GM12872 (cell line): ENCODE measurements at regions not wholly inside any gene's neighbourhood (a gene's known extent, or its start where the extent isn't known, plus 50 kb on each side); places are given as distances from the start of the nearest gene placed in this dataset.

Source experiments
- TF ChIP-seq, protein P1 (sequence below): IDR thresholded peaks from 3 replicates; pipeline ENCODE4 v1.5.1; 2011; ENCODE audit warnings: low read depth, mild to moderate bottlenecking, low read length, moderate library complexity; ENCODE audit not compliant: insufficient read depth

DNA sequence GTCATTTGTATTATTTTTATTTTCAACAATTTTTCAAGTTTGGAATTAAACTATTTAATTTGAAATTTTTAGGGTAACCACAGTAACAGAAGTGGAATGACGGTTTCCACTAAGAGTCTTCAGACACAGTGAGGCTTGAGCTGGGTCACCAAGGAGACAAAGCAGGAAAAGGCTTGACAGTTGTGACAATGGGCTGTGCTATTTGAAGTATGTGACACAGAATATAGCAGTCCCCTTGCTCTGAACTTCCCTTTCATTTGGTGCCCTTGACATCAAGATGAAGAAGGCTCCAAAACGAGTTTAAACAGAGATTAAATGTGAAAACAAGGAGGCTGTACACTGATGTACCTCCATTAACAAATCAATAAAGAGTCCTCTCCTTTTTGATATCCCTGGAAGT lies 265.4 kb upstream of the DLGAP1 start:
- TF ChIP-seq, protein P1, sequence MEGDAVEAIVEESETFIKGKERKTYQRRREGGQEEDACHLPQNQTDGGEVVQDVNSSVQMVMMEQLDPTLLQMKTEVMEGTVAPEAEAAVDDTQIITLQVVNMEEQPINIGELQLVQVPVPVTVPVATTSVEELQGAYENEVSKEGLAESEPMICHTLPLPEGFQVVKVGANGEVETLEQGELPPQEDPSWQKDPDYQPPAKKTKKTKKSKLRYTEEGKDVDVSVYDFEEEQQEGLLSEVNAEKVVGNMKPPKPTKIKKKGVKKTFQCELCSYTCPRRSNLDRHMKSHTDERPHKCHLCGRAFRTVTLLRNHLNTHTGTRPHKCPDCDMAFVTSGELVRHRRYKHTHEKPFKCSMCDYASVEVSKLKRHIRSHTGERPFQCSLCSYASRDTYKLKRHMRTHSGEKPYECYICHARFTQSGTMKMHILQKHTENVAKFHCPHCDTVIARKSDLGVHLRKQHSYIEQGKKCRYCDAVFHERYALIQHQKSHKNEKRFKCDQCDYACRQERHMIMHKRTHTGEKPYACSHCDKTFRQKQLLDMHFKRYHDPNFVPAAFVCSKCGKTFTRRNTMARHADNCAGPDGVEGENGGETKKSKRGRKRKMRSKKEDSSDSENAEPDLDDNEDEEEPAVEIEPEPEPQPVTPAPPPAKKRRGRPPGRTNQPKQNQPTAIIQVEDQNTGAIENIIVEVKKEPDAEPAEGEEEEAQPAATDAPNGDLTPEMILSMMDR, result no peak

DNA sequence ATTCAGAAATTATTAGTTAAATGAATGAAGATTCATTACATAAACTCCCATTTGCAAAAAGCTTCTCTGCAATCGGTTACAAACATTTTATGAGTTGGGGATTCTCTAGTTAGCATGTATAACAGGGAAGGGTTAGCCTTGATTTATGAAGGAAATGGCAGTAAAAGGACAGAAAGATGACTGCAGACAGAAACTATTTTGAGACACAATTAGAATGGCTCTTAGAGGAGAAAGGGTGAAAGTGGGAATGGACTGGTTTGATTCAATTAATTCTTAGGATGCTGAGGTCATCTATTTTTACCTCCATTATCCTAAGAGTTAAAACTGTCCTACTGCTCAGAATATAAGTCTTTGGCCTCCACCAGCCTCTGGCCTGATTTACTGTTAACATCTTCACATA lies 250.8 kb upstream of the DLGAP1 start:
- TF ChIP-seq, protein P1, result no peak

DNA sequence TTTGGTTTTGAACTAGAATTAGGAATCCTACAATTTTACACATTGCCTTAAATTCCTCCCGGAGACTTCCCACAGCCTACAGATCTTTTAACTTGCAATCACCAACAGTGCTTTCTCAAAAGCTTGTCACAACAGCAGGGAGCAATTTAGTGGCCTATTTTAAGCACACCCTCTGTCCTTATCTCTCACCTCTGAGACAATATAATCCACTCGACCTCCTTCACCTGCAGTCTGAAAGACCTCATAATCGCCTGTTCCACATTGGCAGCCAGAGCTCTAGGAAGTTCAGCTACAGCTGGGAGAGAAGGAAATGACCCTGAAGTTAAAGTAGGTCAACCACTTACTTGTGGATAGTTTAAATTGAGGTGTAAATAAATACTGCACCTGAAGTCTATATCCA lies 249.7 kb upstream of the DLGAP1 start:
- TF ChIP-seq, protein P1, result no peak

DNA sequence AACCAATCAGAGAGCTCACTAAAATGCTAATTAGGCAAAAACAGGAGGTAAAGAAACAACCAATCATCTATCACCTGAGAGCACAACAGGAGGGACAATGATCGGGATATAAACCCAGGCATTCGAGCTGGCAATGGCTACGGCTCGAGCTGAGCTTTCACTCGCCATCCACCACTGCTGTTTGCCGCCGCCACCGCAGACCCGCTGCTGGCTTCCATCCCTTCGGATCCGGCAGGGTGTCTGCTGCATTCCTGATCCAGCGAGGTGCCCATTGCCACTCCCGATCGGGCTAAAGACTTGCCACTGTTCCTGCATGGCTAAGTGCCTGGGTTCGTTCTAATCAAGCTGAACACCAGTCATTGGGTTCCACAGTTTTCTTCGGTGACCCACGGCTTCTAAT lies 236.7 kb upstream of the DLGAP1 start:
- TF ChIP-seq, protein P1, result no peak

DNA sequence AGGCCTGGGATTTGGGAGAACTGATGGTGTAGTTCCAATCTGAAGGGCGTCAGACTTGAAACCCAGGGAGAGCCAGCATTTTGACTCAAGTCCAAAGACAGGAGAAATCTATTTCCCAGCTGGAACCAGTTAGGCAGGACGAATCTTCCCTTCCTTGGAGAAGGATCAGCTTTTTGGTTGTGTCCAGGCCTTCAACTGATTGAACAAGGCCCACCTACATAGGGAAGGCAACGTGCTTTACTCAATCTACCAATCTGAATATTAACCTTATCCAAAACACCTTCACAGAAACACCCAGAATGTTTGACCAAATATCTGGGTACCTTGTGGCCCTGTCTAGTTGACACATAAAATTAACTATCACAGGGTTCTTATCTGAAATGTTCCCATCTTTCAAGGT lies 221.9 kb upstream of the DLGAP1 start:
- TF ChIP-seq, protein P1, result no peak

DNA sequence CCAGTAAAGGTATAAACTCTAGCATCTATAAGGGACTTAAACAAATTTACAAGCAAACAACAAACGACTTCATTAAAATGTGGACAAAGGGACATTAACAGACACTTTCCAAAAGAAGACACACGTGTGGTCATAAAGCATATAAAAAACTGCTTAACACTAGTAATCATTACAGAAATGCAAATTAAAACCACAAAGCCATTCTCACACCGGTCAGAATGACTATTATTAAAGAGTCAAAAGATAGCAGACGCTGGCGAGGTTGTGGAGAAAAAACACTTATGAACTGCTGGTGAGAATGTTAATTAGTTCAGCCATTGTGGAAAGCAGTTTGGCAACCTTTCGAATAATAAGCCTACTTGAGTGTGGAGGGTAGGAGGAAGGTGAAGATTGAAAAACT lies 217.1 kb upstream of the DLGAP1 start:
- TF ChIP-seq, protein P1, result no peak

DNA sequence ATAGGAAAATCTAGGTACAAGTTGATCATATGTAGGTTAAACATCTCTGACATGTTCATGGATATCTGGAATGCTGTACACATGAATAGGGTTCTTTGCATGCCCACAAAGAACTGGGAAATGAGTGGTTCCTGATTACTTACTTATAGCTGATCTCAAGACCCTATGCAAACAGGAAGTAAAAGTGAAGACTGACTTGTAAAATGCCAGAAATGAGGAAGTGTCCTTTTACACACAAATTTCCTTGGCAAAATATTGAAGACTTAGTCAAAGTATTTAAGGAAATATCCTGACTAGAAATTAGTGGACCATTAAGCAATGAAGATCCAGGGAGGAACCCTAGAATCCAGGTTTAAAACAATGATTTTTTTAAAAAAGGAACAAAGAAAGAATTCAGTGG lies 203.7 kb upstream of the DLGAP1 start:
- TF ChIP-seq, protein P1, result no peak

DNA sequence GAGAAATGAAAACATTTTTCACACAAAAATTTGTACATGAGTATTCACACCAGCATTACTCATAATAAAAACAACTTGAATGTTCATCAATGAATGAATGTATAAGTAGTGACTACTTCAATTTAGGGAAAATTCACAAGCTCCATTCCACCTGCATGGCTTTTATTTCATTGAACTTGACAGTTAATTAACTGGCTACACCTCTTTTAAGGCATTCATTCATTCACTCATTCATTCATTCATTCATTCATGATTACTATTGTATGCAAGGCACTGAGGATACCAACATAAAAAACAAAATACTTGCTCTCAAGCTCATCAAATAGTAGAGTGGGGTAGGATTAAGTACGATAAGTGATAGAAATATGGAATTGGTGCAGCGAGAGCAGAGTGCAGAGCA lies 198.3 kb upstream of the DLGAP1 start:
- TF ChIP-seq, protein P1, result no peak
